B cell (primary cell): ENCODE measurements at regions not wholly inside any gene's neighbourhood (a gene's known extent, or its start where the extent isn't known, plus 50 kb on each side); places are given as distances from the start of the nearest gene placed in this dataset.

Experiments
- ATAC-seq: fragments of 200-7000 bp; cut with Tn5 transposase; one replicate; pipeline ENCODE4 v1.10.0; 2021; ENCODE audit warnings: low read depth, mild to moderate bottlenecking, moderate number of reproducible peaks, moderate library complexity
- CTCF ChIA-PET: fragments of 350-600 bp; sonication (Branson Sonifier 250); formaldehyde crosslinking; loops from one replicate; lab custom pipeline; 2021; ENCODE audit warnings: antibody characterized with exemption, inconsistent platforms; lab: Charles Lee
- POLR2A ChIA-PET: fragments of 350-600 bp; sonication (Branson Sonifier 250); formaldehyde crosslinking; loops from one replicate; lab custom pipeline; 2021; ENCODE audit warnings: antibody characterized with exemption; lab: Charles Lee
- DNase-seq: peaks from one replicate; pipeline ENCODE4 v3.0.0; 2013
- H2AFZ ChIP-seq: 2 replicates; pipeline ENCODE4 v1.6.1; 2012; ENCODE audit warnings: mild to moderate bottlenecking, low read depth, low read length; ENCODE audit not compliant: insufficient read depth, poor library complexity, severe bottlenecking
- H3K27ac ChIP-seq, 2 donors: 1 replicate in 1 of 2; 2 replicates in 1 of 2; pipeline ENCODE4 v1.5.1; 2012 to 2013; ENCODE audit warnings: low read length in 2 of 2, mild to moderate bottlenecking in 2 of 2, moderate library complexity in 1 of 2
- H3K27me3 ChIP-seq, 4 experiments: fragments of 200-600 bp in 1 of 4; sonication (generic) in 1 of 4; replicated peaks in 1 of 4; 1 replicate in 2 of 4; 2 replicates in 2 of 4; pipeline versions ENCODE4 v1.6.1 to v1.7.0; 2013 to 2016; ENCODE audit warnings: low read length in 3 of 4, mild to moderate bottlenecking in 2 of 4, mixed read lengths in 1 of 4, moderate library complexity in 1 of 4; ENCODE audit not compliant: insufficient read depth in 4 of 4, control insufficient read depth in 3 of 4; ENCODE audit errors: control extremely low read depth in 1 of 4
- H3K36me3 ChIP-seq, 2 experiments: replicated peaks in 1 of 2; 1 replicate in 1 of 2; 2 replicates in 1 of 2; pipeline versions ENCODE4 v1.6.1 to v1.7.1; 2013; ENCODE audit warnings: low read length in 1 of 2; ENCODE audit not compliant: insufficient read depth in 2 of 2, control insufficient read depth in 1 of 2; ENCODE audit errors: control extremely low read depth in 1 of 2, extremely low read depth in 1 of 2
- H3K4me1 ChIP-seq, 2 donors: fragments of 200-600 bp in 1 of 2; sonication (generic) in 1 of 2; 1 replicate in 1 of 2; 2 replicates in 1 of 2; pipeline versions ENCODE4 v1.5.1 to v1.6.1; 2013 to 2017; ENCODE audit warnings: low read length in 2 of 2; ENCODE audit not compliant: control insufficient read depth in 2 of 2, insufficient read depth in 2 of 2
- H3K4me2 ChIP-seq: replicated peaks from 2 replicates; pipeline ENCODE3; 2012; ENCODE audit warnings: mild to moderate bottlenecking, low read depth, low read length; ENCODE audit not compliant: poor library complexity, severe bottlenecking
- H3K4me3 ChIP-seq, 5 experiments: fragments of 200-600 bp in 1 of 5; sonication (generic) in 1 of 5; 1 replicate in 3 of 5; 2 replicates in 2 of 5; pipeline versions ENCODE4 v1.5.1 to v1.7.0; 2011 to 2016; ENCODE audit warnings: low read length in 4 of 5, mild to moderate bottlenecking in 4 of 5, low read depth in 2 of 5, control low read depth in 1 of 5, moderate library complexity in 1 of 5; ENCODE audit not compliant: insufficient read depth in 1 of 5; ENCODE audit errors: control extremely low read depth in 1 of 5, extremely low read depth in 1 of 5
- H3K79me2 ChIP-seq: fragments of 200-600 bp; sonication (generic); one replicate; pipeline ENCODE4 v1.6.0; 2016; ENCODE audit warnings: low read length; ENCODE audit not compliant: control insufficient read depth, insufficient read depth
- H3K9ac ChIP-seq: fragments of 200-600 bp; sonication (generic); 2 replicates; pipeline ENCODE4 v1.6.1; 2017; ENCODE audit warnings: mild to moderate bottlenecking, low read length, moderate library complexity
- H3K9me3 ChIP-seq, 3 donors: one replicate each; pipeline versions ENCODE4 v1.6.1 to v1.7.1; 2013; ENCODE audit warnings: low read length in 2 of 3; ENCODE audit not compliant: control insufficient read depth in 2 of 3, insufficient read depth in 1 of 3; ENCODE audit errors: control extremely low read depth in 1 of 3
- H4K20me1 ChIP-seq: 2 replicates; pipeline ENCODE4 v1.6.0; 2012; ENCODE audit warnings: mild to moderate bottlenecking, low read length; ENCODE audit not compliant: insufficient read depth, control insufficient read depth, poor library complexity, severe bottlenecking
- H3K27ac Mint-ChIP-seq: one replicate; pipeline ENCODE4 v1.8.0; 2021; ENCODE audit warnings: mixed read lengths
- H3K27me3 Mint-ChIP-seq: one replicate; pipeline ENCODE4 v1.8.0; 2021; ENCODE audit warnings: mixed read lengths
- H3K4me1 Mint-ChIP-seq: one replicate; pipeline ENCODE4 v1.8.0; 2021; ENCODE audit warnings: mixed read lengths
- H3K4me3 Mint-ChIP-seq: one replicate; pipeline ENCODE4 v1.8.0; 2021; ENCODE audit warnings: mixed read lengths
- H3K9me3 Mint-ChIP-seq: one replicate; pipeline ENCODE4 v1.8.0; 2022; ENCODE audit warnings: mixed read lengths; ENCODE audit not compliant: insufficient read depth
- EZH2 ChIP-seq: IDR thresholded peaks from 2 replicates; pipeline ENCODE4 v1.6.1; 2012; ENCODE audit warnings: borderline replicate concordance, low read depth, mild to moderate bottlenecking, moderate library complexity, low read length; ENCODE audit not compliant: insufficient read depth, poor library complexity, severe bottlenecking
- WGBS: methylation state at CpG from one replicate; pipeline ENCODE4 v1.1.5; 2013; ENCODE audit warnings: missing lambda C conversion rate; ENCODE audit not compliant: insufficient coverage; 5-methylcytosine and 5-hydroxymethylcytosine counted together
- intact Hi-C: fragments of 100-400 bp; cut with micrococcal nuclease; formaldehyde crosslinking; loops from one replicate; pipeline ENCODE4 v1.10.0; 2022
- TF ChIP-seq, protein P1 (sequence below): fragments of 200-600 bp; IDR thresholded peaks from one replicate; pipeline ENCODE4 v1.8.0; 2022; ENCODE audit warnings: antibody characterized with exemption, mild to moderate bottlenecking

DNA sequence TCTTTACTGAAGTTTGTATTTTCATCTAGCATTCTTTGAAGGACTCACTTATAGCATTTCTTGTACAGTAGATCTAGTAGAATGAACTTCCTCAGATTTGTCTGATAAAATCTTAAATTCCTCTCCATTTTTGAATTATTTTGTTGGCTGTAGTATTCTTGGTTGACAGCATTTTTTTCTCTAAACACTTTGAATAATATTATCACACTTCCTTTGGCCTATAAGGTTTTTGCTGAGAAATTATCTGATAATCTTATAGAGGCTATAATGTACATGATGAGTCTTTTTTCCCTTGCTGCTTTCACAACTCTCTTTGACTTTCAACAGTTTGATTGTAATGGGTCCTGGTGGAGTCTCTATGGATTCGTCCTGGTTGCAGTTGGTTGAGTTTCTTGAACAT is 169.5 kb downstream of the NOL4 start:
- no peaks in the 10 kb centered on the region for H4K20me1 ChIP-seq
- DNase-seq, result no peak
- H3K4me1 ChIP-seq, result no peaks in the 10 kb centered on the region
- no peaks in the 10 kb centered on the region for H3K27me3 Mint-ChIP-seq
- no peaks in the 10 kb centered on the region for H3K27me3 ChIP-seq
- H3K9ac ChIP-seq, result no peak overlapping the region
- no CpG with 5 or more reads among the region's 1 CpG for WGBS
- no peak overlapping the region for H3K4me3 Mint-ChIP-seq
- peaks cover 0 to 9% (median 0%) of the 10 kb centered on the region in 3 donors for H3K9me3 ChIP-seq
- ATAC-seq, result no peak
- TF ChIP-seq, protein P1, sequence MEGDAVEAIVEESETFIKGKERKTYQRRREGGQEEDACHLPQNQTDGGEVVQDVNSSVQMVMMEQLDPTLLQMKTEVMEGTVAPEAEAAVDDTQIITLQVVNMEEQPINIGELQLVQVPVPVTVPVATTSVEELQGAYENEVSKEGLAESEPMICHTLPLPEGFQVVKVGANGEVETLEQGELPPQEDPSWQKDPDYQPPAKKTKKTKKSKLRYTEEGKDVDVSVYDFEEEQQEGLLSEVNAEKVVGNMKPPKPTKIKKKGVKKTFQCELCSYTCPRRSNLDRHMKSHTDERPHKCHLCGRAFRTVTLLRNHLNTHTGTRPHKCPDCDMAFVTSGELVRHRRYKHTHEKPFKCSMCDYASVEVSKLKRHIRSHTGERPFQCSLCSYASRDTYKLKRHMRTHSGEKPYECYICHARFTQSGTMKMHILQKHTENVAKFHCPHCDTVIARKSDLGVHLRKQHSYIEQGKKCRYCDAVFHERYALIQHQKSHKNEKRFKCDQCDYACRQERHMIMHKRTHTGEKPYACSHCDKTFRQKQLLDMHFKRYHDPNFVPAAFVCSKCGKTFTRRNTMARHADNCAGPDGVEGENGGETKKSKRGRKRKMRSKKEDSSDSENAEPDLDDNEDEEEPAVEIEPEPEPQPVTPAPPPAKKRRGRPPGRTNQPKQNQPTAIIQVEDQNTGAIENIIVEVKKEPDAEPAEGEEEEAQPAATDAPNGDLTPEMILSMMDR, result no peak
- no peak for TF ChIP-seq EZH2
- no peaks in the 10 kb centered on the region for H3K79me2 ChIP-seq
- H3K27ac ChIP-seq, result no peak overlapping the region
- CTCF ChIA-PET, result no interaction called here
- no peak overlapping the region for H2AFZ ChIP-seq
- H3K27ac Mint-ChIP-seq, result no peak overlapping the region
- no peak overlapping the region for H3K4me2 ChIP-seq
- no peak overlapping the region for H3K4me3 ChIP-seq
- intact Hi-C loops, result no loop called here
- H3K4me1 Mint-ChIP-seq, result no peaks in the 10 kb centered on the region
- H3K36me3 ChIP-seq, result no peaks in the 10 kb centered on the region
- POLR2A ChIA-PET, result no interaction called here
- H3K9me3 Mint-ChIP-seq, result peaks cover 10% of the 10 kb centered on the region

DNA sequence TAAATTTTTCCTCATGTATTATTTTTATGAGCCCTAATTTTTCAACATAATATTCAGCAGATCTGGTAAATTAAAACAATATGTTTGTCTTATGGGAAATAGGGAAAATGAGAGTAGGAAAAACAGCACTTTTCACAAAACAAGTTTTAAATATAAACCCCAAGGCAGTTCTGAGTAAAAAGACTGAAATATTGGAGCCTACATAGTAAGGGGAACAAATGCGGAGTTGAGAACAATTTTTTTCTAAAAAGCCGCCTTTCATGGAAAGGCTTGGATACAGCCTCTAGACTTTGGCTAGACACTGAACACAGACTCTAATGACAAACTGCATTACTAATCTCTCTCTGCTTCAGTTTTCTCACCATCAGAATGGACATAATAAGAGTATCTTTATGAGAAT is 174.1 kb downstream of the NOL4 start:
- Mint-ChIP-seq H3K27me3 (no peaks in the 10 kb centered on the region), H3K9me3 (peaks cover 6% of the 10 kb centered on the region), H3K4me1 (no peaks in the 10 kb centered on the region), H3K27ac (no peak overlapping the region), H3K4me3 (no peak overlapping the region)
- Histone ChIP-seq H4K20me1 (no peaks in the 10 kb centered on the region), H3K27me3 (no peaks in the 10 kb centered on the region), H3K36me3 (no peaks in the 10 kb centered on the region), H3K79me2 (no peaks in the 10 kb centered on the region), H3K9ac (no peak overlapping the region), H3K4me1 (no peaks in the 10 kb centered on the region), H2AFZ (no peak overlapping the region), H3K9me3 (peaks cover 0 to 3% (median 0%) of the 10 kb centered on the region in 3 donors), H3K4me3 (no peak overlapping the region), H3K27ac (no peak overlapping the region), H3K4me2 (no peak overlapping the region)
- no peak for ATAC-seq
- DNase-seq, result no peak
- intact Hi-C loops, result no loop called here
- 100% methylated on average over 1 of the region's 2 CpGs for WGBS
- CTCF ChIA-PET, result no interaction called here
- TF ChIP-seq EZH2, result no peak
- TF ChIP-seq, protein P1, result no peak
- POLR2A ChIA-PET, result no interaction called here
